ENCODE measurements at regions not wholly inside any gene's neighbourhood (a gene's known extent, or its start where the extent isn't known, plus 50 kb on each side); places are given as distances from the start of the nearest gene placed in this dataset.

- Mint-ChIP-seq H3K36me3 (no peaks in the 10 kb centered on the region), H3K9me3 (no peaks in the 10 kb centered on the region), H3K4me3 (no peak overlapping the region), H3K27ac (no peak overlapping the region), H3K4me1 (no peaks in the 10 kb centered on the region), H3K27me3 (ENCODE audit: low read depth in 3 of 3) (peaks cover 2 to 9% (median 5%) of the 10 kb centered on the region in 3 donors)
- no peaks in the 10 kb centered on the region for H3K27me3 ChIP-seq (ENCODE audit: control insufficient read depth in 2 of 2, insufficient read depth in 2 of 2, low read length in 2 of 2)
- no peaks in the 10 kb centered on the region for H4K20me1 ChIP-seq (ENCODE audit: insufficient read depth, low read length)
- H3K4me3 ChIP-seq (replicated peaks in 1 of 3; ENCODE audit: low read depth in 2 of 3, low read length in 3 of 3): no peak overlapping the region
- intact Hi-C loops (cut with micrococcal nuclease): no loop called here
- no peak overlapping the region for H3K27ac ChIP-seq (ENCODE audit: low read depth in 1 of 2, low read length in 2 of 2)
- no peak overlapping the region for H3K4me2 ChIP-seq (replicated peaks; ENCODE audit: extremely low read depth, low read length, poor library complexity, severe bottlenecking)
- no peaks in the 10 kb centered on the region for H3K79me2 ChIP-seq (ENCODE audit: insufficient read depth, low read length)
- DNase-seq: no peak
- H2AFZ ChIP-seq (ENCODE audit: insufficient read depth, low read depth, low read length, poor library complexity, severe bottlenecking): no peak overlapping the region
- H3K9ac ChIP-seq (ENCODE audit: insufficient read depth, low read length, poor library complexity, severe bottlenecking): no peak overlapping the region
- H3K9me3 ChIP-seq (replicated peaks in 1 of 2; ENCODE audit: control insufficient read depth in 1 of 2, insufficient read depth in 1 of 2, low read length in 2 of 2): no peaks in the 10 kb centered on the region
- WGBS (ENCODE audit: insufficient coverage): no CpG with 5 or more reads among the region's 1 CpG
- H3K4me1 ChIP-seq (ENCODE audit: control insufficient read depth in 1 of 2, insufficient read depth in 2 of 2, low read length in 2 of 2): no peaks in the 10 kb centered on the region
- TF ChIP-seq, protein P1, sequence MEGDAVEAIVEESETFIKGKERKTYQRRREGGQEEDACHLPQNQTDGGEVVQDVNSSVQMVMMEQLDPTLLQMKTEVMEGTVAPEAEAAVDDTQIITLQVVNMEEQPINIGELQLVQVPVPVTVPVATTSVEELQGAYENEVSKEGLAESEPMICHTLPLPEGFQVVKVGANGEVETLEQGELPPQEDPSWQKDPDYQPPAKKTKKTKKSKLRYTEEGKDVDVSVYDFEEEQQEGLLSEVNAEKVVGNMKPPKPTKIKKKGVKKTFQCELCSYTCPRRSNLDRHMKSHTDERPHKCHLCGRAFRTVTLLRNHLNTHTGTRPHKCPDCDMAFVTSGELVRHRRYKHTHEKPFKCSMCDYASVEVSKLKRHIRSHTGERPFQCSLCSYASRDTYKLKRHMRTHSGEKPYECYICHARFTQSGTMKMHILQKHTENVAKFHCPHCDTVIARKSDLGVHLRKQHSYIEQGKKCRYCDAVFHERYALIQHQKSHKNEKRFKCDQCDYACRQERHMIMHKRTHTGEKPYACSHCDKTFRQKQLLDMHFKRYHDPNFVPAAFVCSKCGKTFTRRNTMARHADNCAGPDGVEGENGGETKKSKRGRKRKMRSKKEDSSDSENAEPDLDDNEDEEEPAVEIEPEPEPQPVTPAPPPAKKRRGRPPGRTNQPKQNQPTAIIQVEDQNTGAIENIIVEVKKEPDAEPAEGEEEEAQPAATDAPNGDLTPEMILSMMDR (IDR thresholded peaks at IDR 0.05): no peak
- H3K36me3 ChIP-seq (replicated peaks in 1 of 2; ENCODE audit: control insufficient read depth in 1 of 2, insufficient read depth in 2 of 2, low read length in 2 of 2): no peaks in the 10 kb centered on the region
Observed at GRCh38 chr1:63135801-63136200, 186.6 kb upstream of the FOXD3 start.

GRCh38 chr1:63142001-63142400, 180.4 kb upstream of the FOXD3 start:
- Mint-ChIP-seq H3K9me3 (no peaks in the 10 kb centered on the region), H3K27ac (no peak overlapping the region), H3K4me1 (no peaks in the 10 kb centered on the region), H3K27me3 (ENCODE audit: low read depth in 3 of 3) (peaks cover 0 to 5% (median 3%) of the 10 kb centered on the region in 3 donors), H3K4me3 (no peak overlapping the region), H3K36me3 (no peaks in the 10 kb centered on the region)
- H3K36me3 ChIP-seq (replicated peaks in 1 of 2; ENCODE audit: control insufficient read depth in 1 of 2, insufficient read depth in 2 of 2, low read length in 2 of 2): no peaks in the 10 kb centered on the region
- intact Hi-C loops (cut with micrococcal nuclease): no loop called here
- H3K9me3 ChIP-seq (replicated peaks in 1 of 2; ENCODE audit: control insufficient read depth in 1 of 2, insufficient read depth in 1 of 2, low read length in 2 of 2): no peaks in the 10 kb centered on the region
- H3K4me2 ChIP-seq (replicated peaks; ENCODE audit: extremely low read depth, low read length, poor library complexity, severe bottlenecking): no peak overlapping the region
- H3K27ac ChIP-seq (ENCODE audit: low read depth in 1 of 2, low read length in 2 of 2): no peak overlapping the region
- TF ChIP-seq, protein P1 (IDR thresholded peaks at IDR 0.05): no peak
- no peak for DNase-seq
- H3K9ac ChIP-seq (ENCODE audit: insufficient read depth, low read length, poor library complexity, severe bottlenecking): no peak overlapping the region
- WGBS (ENCODE audit: insufficient coverage): 90% methylated on average over 5 of the region's 5 CpGs
- H2AFZ ChIP-seq (ENCODE audit: insufficient read depth, low read depth, low read length, poor library complexity, severe bottlenecking): no peak overlapping the region
- no peaks in the 10 kb centered on the region for H4K20me1 ChIP-seq (ENCODE audit: insufficient read depth, low read length)
- H3K4me3 ChIP-seq (replicated peaks in 1 of 3; ENCODE audit: low read depth in 2 of 3, low read length in 3 of 3): no peak overlapping the region
- H3K4me1 ChIP-seq (ENCODE audit: control insufficient read depth in 1 of 2, insufficient read depth in 2 of 2, low read length in 2 of 2): no peaks in the 10 kb centered on the region
- no peaks in the 10 kb centered on the region for H3K79me2 ChIP-seq (ENCODE audit: insufficient read depth, low read length)
- H3K27me3 ChIP-seq (ENCODE audit: control insufficient read depth in 2 of 2, insufficient read depth in 2 of 2, low read length in 2 of 2): no peaks in the 10 kb centered on the region

Measured in CD14-positive monocyte (primary cell).